HepG2 (cell line): ENCODE measurements at regions not wholly inside any gene's neighbourhood (a gene's known extent, or its start where the extent isn't known, plus 50 kb on each side); places are given as distances from the start of the nearest gene placed in this dataset.

ENCODE experiments used
- BRD4 ChIP-seq: sonication (generic); formaldehyde crosslinking; IDR thresholded peaks from 2 replicates; pipeline ENCODE4 v1.4.0; 2020; ENCODE audit warnings: missing genetic modification reagents
- DMTF1 ChIP-seq: sonication (generic); formaldehyde crosslinking; IDR thresholded peaks from 2 replicates; pipeline ENCODE4 v1.4.0; 2020; ENCODE audit warnings: mild to moderate bottlenecking, missing genetic modification reagents
- HNRNPLL ChIP-seq: fragments of 200-400 bp; formaldehyde crosslinking; IDR thresholded peaks from 2 replicates; pipeline ENCODE4 v1.6.1; 2017; ENCODE audit warnings: mild to moderate bottlenecking, low read depth, low read length; ENCODE audit not compliant: poor library complexity, severe bottlenecking
- HOXA3 ChIP-seq: sonication (generic); formaldehyde crosslinking; IDR thresholded peaks from 2 replicates; pipeline ENCODE4 v1.5.0; 2020; ENCODE audit warnings: missing genetic modification reagents
- NPAS2 ChIP-seq: sonication (generic); formaldehyde crosslinking; IDR thresholded peaks from 2 replicates; pipeline ENCODE4 v1.8.0; 2022; ENCODE audit warnings: mild to moderate bottlenecking, missing genetic modification reagents, borderline replicate concordance
- POLR2AphosphoS2 ChIP-seq: IDR thresholded peaks from 2 replicates; pipeline ENCODE4 v1.6.1; 2011; ENCODE audit warnings: low read depth, low read length, improper control_type of control experiment
- ZBTB39 ChIP-seq: sonication (generic); formaldehyde crosslinking; IDR thresholded peaks from 2 replicates; pipeline ENCODE4 v1.5.0; 2020; ENCODE audit warnings: missing genetic modification reagents
- ZNF3 ChIP-seq: IDR thresholded peaks from 2 replicates; pipeline ENCODE4 v1.7.0; 2017; ENCODE audit warnings: inconsistent platforms
- ZNF619 ChIP-seq: sonication (generic); formaldehyde crosslinking; IDR thresholded peaks from 2 replicates; pipeline ENCODE4 v1.4.0; 2020; ENCODE audit warnings: mild to moderate bottlenecking, missing genetic modification reagents
- ZSCAN21 ChIP-seq: sonication (generic); formaldehyde crosslinking; IDR thresholded peaks from 2 replicates; pipeline ENCODE4 v1.8.0; 2022; ENCODE audit warnings: mild to moderate bottlenecking, missing genetic modification reagents, moderate library complexity, borderline replicate concordance
- TF ChIP-seq, protein P1 (sequence below): sonication (generic); formaldehyde crosslinking; IDR thresholded peaks from 2 replicates; pipeline ENCODE4 v1.8.0; 2022; ENCODE audit warnings: missing genetic modification reagents, mild to moderate bottlenecking, borderline replicate concordance
- TF ChIP-seq, protein P2 (sequence below): sonication (generic); formaldehyde crosslinking; IDR thresholded peaks from 2 replicates; pipeline ENCODE4 v1.5.0; 2020; ENCODE audit warnings: mild to moderate bottlenecking, missing genetic modification reagents, moderate library complexity

GRCh38 chr10:77723376-77723775 is 85.8 kb upstream of the KCNMA1 start:
- TF ChIP-seq BRD4 (CRISPR knock-in tag) (no peak), ZSCAN21 (no peak), POLR2AphosphoS2 (no peak), ZNF3 (CRISPR knock-in tag) (no peak), NPAS2 (CRISPR knock-in tag) (no peak), HNRNPLL (no peak), HOXA3 (CRISPR knock-in tag) (no peak), DMTF1 (CRISPR knock-in tag) (no peak), ZNF619 (CRISPR knock-in tag) (no peak), ZBTB39 (CRISPR knock-in tag) (no peak)
- TF ChIP-seq, protein P1, sequence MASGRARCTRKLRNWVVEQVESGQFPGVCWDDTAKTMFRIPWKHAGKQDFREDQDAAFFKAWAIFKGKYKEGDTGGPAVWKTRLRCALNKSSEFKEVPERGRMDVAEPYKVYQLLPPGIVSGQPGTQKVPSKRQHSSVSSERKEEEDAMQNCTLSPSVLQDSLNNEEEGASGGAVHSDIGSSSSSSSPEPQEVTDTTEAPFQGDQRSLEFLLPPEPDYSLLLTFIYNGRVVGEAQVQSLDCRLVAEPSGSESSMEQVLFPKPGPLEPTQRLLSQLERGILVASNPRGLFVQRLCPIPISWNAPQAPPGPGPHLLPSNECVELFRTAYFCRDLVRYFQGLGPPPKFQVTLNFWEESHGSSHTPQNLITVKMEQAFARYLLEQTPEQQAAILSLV (CRISPR knock-in tag), result no peak
- TF ChIP-seq, protein P2, sequence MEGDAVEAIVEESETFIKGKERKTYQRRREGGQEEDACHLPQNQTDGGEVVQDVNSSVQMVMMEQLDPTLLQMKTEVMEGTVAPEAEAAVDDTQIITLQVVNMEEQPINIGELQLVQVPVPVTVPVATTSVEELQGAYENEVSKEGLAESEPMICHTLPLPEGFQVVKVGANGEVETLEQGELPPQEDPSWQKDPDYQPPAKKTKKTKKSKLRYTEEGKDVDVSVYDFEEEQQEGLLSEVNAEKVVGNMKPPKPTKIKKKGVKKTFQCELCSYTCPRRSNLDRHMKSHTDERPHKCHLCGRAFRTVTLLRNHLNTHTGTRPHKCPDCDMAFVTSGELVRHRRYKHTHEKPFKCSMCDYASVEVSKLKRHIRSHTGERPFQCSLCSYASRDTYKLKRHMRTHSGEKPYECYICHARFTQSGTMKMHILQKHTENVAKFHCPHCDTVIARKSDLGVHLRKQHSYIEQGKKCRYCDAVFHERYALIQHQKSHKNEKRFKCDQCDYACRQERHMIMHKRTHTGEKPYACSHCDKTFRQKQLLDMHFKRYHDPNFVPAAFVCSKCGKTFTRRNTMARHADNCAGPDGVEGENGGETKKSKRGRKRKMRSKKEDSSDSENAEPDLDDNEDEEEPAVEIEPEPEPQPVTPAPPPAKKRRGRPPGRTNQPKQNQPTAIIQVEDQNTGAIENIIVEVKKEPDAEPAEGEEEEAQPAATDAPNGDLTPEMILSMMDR (CRISPR knock-in tag), result no peak
